Activated CD8-positive, alpha-beta T cell treated with anti-CD3 and anti-CD28 coated beads, Interleukin-2, amount 10 ng/mL, durations not matched to agents 7 days and 5 days (primary cell): ENCODE measurements at regions not wholly inside any gene's neighbourhood (a gene's known extent, or its start where the extent isn't known, plus 50 kb on each side); places are given as distances from the start of the nearest gene placed in this dataset.

Source experiments
- ATAC-seq: fragments of 150-1000 bp; cut with Tn5 transposase; one replicate; pipeline ENCODE4 v1.10.0; 2021; ENCODE audit warnings: moderate library complexity
- CTCF ChIA-PET: fragments of 350-600 bp; sonication (Branson Sonifier 250); formaldehyde crosslinking; loops from one replicate; lab custom pipeline; 2021; ENCODE audit warnings: antibody characterized with exemption; lab: Charles Lee
- POLR2A ChIA-PET: fragments of 350-600 bp; sonication (Branson Sonifier 250); formaldehyde crosslinking; loops from one replicate; lab custom pipeline; 2021; ENCODE audit warnings: antibody characterized with exemption; lab: Charles Lee
- DNase-seq: peaks from one replicate; pipeline ENCODE4 v3.0.0-alpha.2; 2020
- H3K27ac Mint-ChIP-seq: one replicate; pipeline ENCODE4 v1.8.0; 2021; ENCODE audit warnings: mild to moderate bottlenecking, mixed read lengths
- H3K27me3 Mint-ChIP-seq: one replicate; pipeline ENCODE4 v1.8.0; 2021; ENCODE audit warnings: low read depth, mixed read lengths
- H3K36me3 Mint-ChIP-seq: one replicate; pipeline ENCODE4 v1.8.0; 2021; ENCODE audit warnings: low read depth, mixed read lengths
- H3K4me1 Mint-ChIP-seq: one replicate; pipeline ENCODE4 v1.8.0; 2021; ENCODE audit warnings: low read depth, mixed read lengths
- H3K4me3 Mint-ChIP-seq: one replicate; pipeline ENCODE4 v1.8.0; 2021; ENCODE audit warnings: mild to moderate bottlenecking, mixed read lengths
- H3K9me3 Mint-ChIP-seq: one replicate; pipeline ENCODE4 v1.8.0; 2022; ENCODE audit warnings: mixed read lengths; ENCODE audit not compliant: insufficient read depth

DNA sequence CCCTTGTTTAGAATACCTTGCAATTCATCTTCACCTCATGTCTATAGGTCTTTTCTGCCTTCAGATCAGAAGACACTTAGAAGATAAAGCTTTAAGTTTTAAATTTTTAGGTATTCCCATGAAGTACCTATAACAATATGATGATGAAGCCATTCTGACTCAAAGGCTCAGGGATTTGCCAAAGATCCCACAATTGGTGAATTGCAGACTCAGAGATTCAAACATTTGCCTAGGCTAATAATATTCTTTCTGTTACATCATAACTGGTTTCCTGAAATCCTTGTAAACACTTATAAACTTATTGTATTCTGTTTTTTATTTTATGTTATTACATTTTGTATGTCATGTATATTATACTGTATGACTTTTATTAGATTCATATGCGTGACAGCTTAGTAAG, 62.8 kb upstream of the ZFAND5 start:
- Mint-ChIP-seq H3K4me3 (no peak overlapping the region), H3K4me1 (no peaks in the 10 kb centered on the region), H3K27ac (no peak overlapping the region), H3K27me3 (peaks cover 12% of the 10 kb centered on the region), H3K9me3 (no peaks in the 10 kb centered on the region), H3K36me3 (no peaks in the 10 kb centered on the region)
- ChIA-PET CTCF (no interaction called here), POLR2A (no interaction called here)
- no peak for DNase-seq
- no peak for ATAC-seq

- ATAC-seq (no peak), DNase-seq (no peak)
- H3K9me3 Mint-ChIP-seq = no peaks in the 10 kb centered on the region
- CTCF ChIA-PET = no interaction called here
- H3K27ac Mint-ChIP-seq = no peak overlapping the region
- H3K4me3 Mint-ChIP-seq = no peak overlapping the region
- peaks cover 12% of the 10 kb centered on the region for H3K27me3 Mint-ChIP-seq
- no peaks in the 10 kb centered on the region for H3K36me3 Mint-ChIP-seq
- no peaks in the 10 kb centered on the region for H3K4me1 Mint-ChIP-seq
- POLR2A ChIA-PET = no interaction called here
Measured at GRCh38 chr9:72424131-72424530, 59.1 kb upstream of the ZFAND5 start.

GRCh38 chr9:72422214-72422613, 57.2 kb upstream of the ZFAND5 start:
- Mint-ChIP-seq H3K27ac (no peak overlapping the region), H3K36me3 (no peaks in the 10 kb centered on the region), H3K4me3 (no peak overlapping the region), H3K27me3 (peaks cover 5% of the 10 kb centered on the region), H3K4me1 (no peaks in the 10 kb centered on the region), H3K9me3 (no peaks in the 10 kb centered on the region)
- no peak for ATAC-seq
- DNase-seq = no peak
- POLR2A ChIA-PET = no interaction called here
- CTCF ChIA-PET = no interaction called here

GRCh38 chr9:72420783-72421182, 55.8 kb upstream of the ZFAND5 start:
- ChIA-PET POLR2A (no interaction called here), CTCF (no interaction called here)
- no peak overlapping the region for H3K4me3 Mint-ChIP-seq

GRCh38 chr9:72415948-72416347, 50.9 kb upstream of the ZFAND5 start:
- Mint-ChIP-seq H3K9me3 (no peaks in the 10 kb centered on the region), H3K27ac (no peak overlapping the region), H3K4me3 (no peak overlapping the region), H3K36me3 (no peaks in the 10 kb centered on the region), H3K4me1 (no peaks in the 10 kb centered on the region), H3K27me3 (no peaks in the 10 kb centered on the region)
- POLR2A ChIA-PET = no interaction called here
- no peak for DNase-seq
- CTCF ChIA-PET = no interaction called here
- ATAC-seq = no peak

More at GRCh38 chr9:72420783-72421182, 55.8 kb upstream of the ZFAND5 start:
- ATAC-seq (no peak), DNase-seq (no peak)
- no peaks in the 10 kb centered on the region for H3K36me3 Mint-ChIP-seq
- no peaks in the 10 kb centered on the region for H3K9me3 Mint-ChIP-seq
- no peak overlapping the region for H3K27ac Mint-ChIP-seq
- H3K27me3 Mint-ChIP-seq = no peaks in the 10 kb centered on the region
- H3K4me1 Mint-ChIP-seq = no peaks in the 10 kb centered on the region

GRCh38 chr9:72415163-72415562, 50.2 kb upstream of the ZFAND5 start:
- no peaks in the 10 kb centered on the region for H3K9me3 Mint-ChIP-seq
- H3K27me3 Mint-ChIP-seq = no peaks in the 10 kb centered on the region
- no peak for DNase-seq
- ChIA-PET CTCF (no interaction called here), POLR2A (no interaction called here)
- H3K4me3 Mint-ChIP-seq = no peak overlapping the region
- no peaks in the 10 kb centered on the region for H3K36me3 Mint-ChIP-seq
- H3K4me1 Mint-ChIP-seq = no peaks in the 10 kb centered on the region
- no peak for ATAC-seq
- H3K27ac Mint-ChIP-seq = no peak overlapping the region
